H1 (cell line): ENCODE measurements at regions not wholly inside any gene's neighbourhood (a gene's known extent, or its start where the extent isn't known, plus 50 kb on each side); places are given as distances from the start of the nearest gene placed in this dataset.

Experiments used
- CTCF ChIA-PET: fragments of 300-600 bp; sonication (Branson Sonifier 250); formaldehyde crosslinking; loops from one replicate; lab custom pipeline; 2021; ENCODE audit not compliant: partially characterized antibody; lab: Charles Lee
- POLR2A ChIA-PET: fragments of 300-600 bp; sonication (Branson Sonifier 250); formaldehyde crosslinking; loops from one replicate; lab custom pipeline; 2021; ENCODE audit warnings: inconsistent platforms; ENCODE audit not compliant: partially characterized antibody; lab: Charles Lee
- DNase-seq, 2 experiments: peaks; one replicate each; pipeline versions ENCODE4 v3.0.0 to v3.0.0-alpha.2; 2010 to 2022; ENCODE audit warnings: low spot score in 2 of 2, low read depth in 1 of 2, mixed read lengths in 1 of 2
- FAIRE-seq: peaks from 2 replicates; lab custom pipeline; 2011; peaks lifted over from hg19 to GRCh38; lab: Jason Lieb, UNC
- H2AFZ ChIP-seq: 2 replicates; pipeline ENCODE4 v1.8.1; 2012; ENCODE audit warnings: low read length, inconsistent platforms
- H2AK5ac ChIP-seq: 2 replicates; pipeline ENCODE4 v1.6.1; 2013; ENCODE audit warnings: low read depth, low read length
- H2BK120ac ChIP-seq: replicated peaks from 2 replicates; pipeline ENCODE3; 2013; ENCODE audit warnings: low read depth, low read length, inconsistent platforms
- H2BK12ac ChIP-seq: 2 replicates; pipeline ENCODE4 v1.6.1; 2013; ENCODE audit warnings: low read depth, low read length
- H2BK15ac ChIP-seq: 2 replicates; pipeline ENCODE4 v1.6.1; 2013; ENCODE audit warnings: low read length
- H2BK20ac ChIP-seq: 2 replicates; pipeline ENCODE4 v1.6.1; 2013; ENCODE audit warnings: low read length
- H2BK5ac ChIP-seq: 2 replicates; pipeline ENCODE4 v1.6.1; 2013; ENCODE audit warnings: low read depth, low read length
- H3K14ac ChIP-seq: 2 replicates; pipeline ENCODE4 v1.6.1; 2013; ENCODE audit warnings: inconsistent platforms; ENCODE audit not compliant: insufficient read length
- H3K18ac ChIP-seq: 2 replicates; pipeline ENCODE4 v1.6.1; 2013; ENCODE audit warnings: low read length; ENCODE audit errors: extremely low read depth
- H3K23ac ChIP-seq: 2 replicates; pipeline ENCODE4 v1.6.1; 2013; ENCODE audit warnings: inconsistent platforms; ENCODE audit not compliant: insufficient read length
- H3K23me2 ChIP-seq: 2 replicates; pipeline ENCODE4 v1.6.1; 2013; ENCODE audit warnings: low read depth, low read length
- H3K27ac ChIP-seq: 2 replicates; pipeline ENCODE4 v1.6.1; 2011; ENCODE audit warnings: low read depth, low read length, inconsistent platforms
- H3K27me3 ChIP-seq, 4 experiments: replicated peaks in 1 of 4; 1 replicate in 1 of 4; 2 replicates in 3 of 4; pipeline versions ENCODE4 v1.6.1 to v1.8.1; 2011 to 2013; ENCODE audit warnings: low read length in 3 of 4, mild to moderate bottlenecking in 3 of 4, inconsistent platforms in 2 of 4, mixed read lengths in 2 of 4, moderate library complexity in 1 of 4; ENCODE audit not compliant: control insufficient read depth in 3 of 4, insufficient read depth in 3 of 4; ENCODE audit errors: extremely low read depth in 1 of 4
- H3K36me3 ChIP-seq, 4 experiments: 2 replicates each; pipeline versions ENCODE4 v1.6.1 to v1.8.1; 2011 to 2013; ENCODE audit warnings: mild to moderate bottlenecking in 4 of 4, low read length in 3 of 4, moderate library complexity in 2 of 4, control low read depth in 1 of 4, inconsistent platforms in 1 of 4; ENCODE audit not compliant: insufficient read depth in 4 of 4, control insufficient read depth in 2 of 4
- H3K4ac ChIP-seq: replicated peaks from 2 replicates; pipeline ENCODE3; 2013; ENCODE audit warnings: low read length, low read depth, mixed read lengths, inconsistent platforms; ENCODE audit not compliant: insufficient read length
- H3K4me1 ChIP-seq, 4 experiments: replicated peaks in 1 of 4; 1 replicate in 1 of 4; 2 replicates in 3 of 4; pipeline versions ENCODE4 v1.6.1 to v1.8.1; 2011 to 2013; ENCODE audit warnings: low read length in 3 of 4, inconsistent platforms in 2 of 4, mixed read lengths in 1 of 4; ENCODE audit not compliant: insufficient read depth in 4 of 4, control insufficient read depth in 3 of 4
- H3K4me2 ChIP-seq, 2 experiments: 2 replicates each; pipeline versions ENCODE4 v1.6.1 to v1.8.1; 2011 to 2013; ENCODE audit warnings: low read depth in 2 of 2, low read length in 2 of 2, control low read depth in 1 of 2, inconsistent platforms in 1 of 2, mild to moderate bottlenecking in 1 of 2; ENCODE audit not compliant: insufficient read depth in 1 of 2
- H3K4me3 ChIP-seq, 4 experiments: fragments of 200-600, 300-600 bp in 1 of 4; sonication (generic), shearing (Covaris generic), sonication (Bioruptor Twin) in 1 of 4; 2 replicates each; pipeline versions ENCODE4 v1.5.1 to v1.8.1; 2011 to 2016; ENCODE audit warnings: low read length in 4 of 4, low read depth in 3 of 4, control low read depth in 2 of 4, inconsistent platforms in 2 of 4, mild to moderate bottlenecking in 2 of 4, mixed read lengths in 1 of 4, moderate library complexity in 1 of 4; ENCODE audit not compliant: insufficient read depth in 2 of 4; ENCODE audit errors: extremely low read depth in 1 of 4
- H3K56ac ChIP-seq: replicated peaks from 2 replicates; pipeline ENCODE3; 2013; ENCODE audit warnings: low read depth, mild to moderate bottlenecking, mixed read lengths, low read length, inconsistent platforms; ENCODE audit not compliant: insufficient read length
- H3K79me1 ChIP-seq: 2 replicates; pipeline ENCODE4 v1.6.1; 2013; ENCODE audit warnings: low read depth, low read length, control low read depth
- H3K79me2 ChIP-seq, 2 experiments: 2 replicates each; pipeline versions ENCODE4 v1.6.1 to v1.8.1; 2012 to 2013; ENCODE audit warnings: low read length in 2 of 2, mild to moderate bottlenecking in 2 of 2, inconsistent platforms in 1 of 2; ENCODE audit not compliant: insufficient read depth in 2 of 2, control insufficient read depth in 1 of 2
- H3K9ac ChIP-seq, 4 experiments: replicated peaks in 1 of 4; 1 replicate in 1 of 4; 2 replicates in 3 of 4; pipeline versions ENCODE4 v1.6.1 to v1.8.1; 2011 to 2013; ENCODE audit warnings: low read depth in 3 of 4, low read length in 3 of 4, control low read depth in 2 of 4, mild to moderate bottlenecking in 2 of 4, moderate library complexity in 2 of 4, inconsistent platforms in 1 of 4; ENCODE audit errors: extremely low read depth in 1 of 4
- H3K9me3 ChIP-seq, 2 experiments: 2 replicates each; pipeline versions ENCODE4 v1.6.1 to v1.8.1; 2012 to 2013; ENCODE audit warnings: mild to moderate bottlenecking in 2 of 2, moderate library complexity in 2 of 2, control low read depth in 1 of 2, inconsistent platforms in 1 of 2, low read depth in 1 of 2, low read length in 1 of 2, mixed read lengths in 1 of 2; ENCODE audit not compliant: insufficient read depth in 2 of 2
- H4K20me1 ChIP-seq, 2 experiments: replicated peaks in 1 of 2; 2 replicates each; pipeline versions ENCODE3 to v1.8.1; 2011 to 2013; ENCODE audit warnings: inconsistent platforms in 2 of 2, low read length in 2 of 2, mild to moderate bottlenecking in 1 of 2; ENCODE audit not compliant: insufficient read depth in 2 of 2, control insufficient read depth in 1 of 2
- H4K5ac ChIP-seq: 2 replicates; pipeline ENCODE4 v1.6.1; 2013; ENCODE audit warnings: low read length, low read depth, mixed read lengths, inconsistent platforms; ENCODE audit not compliant: insufficient read length
- H4K8ac ChIP-seq: 2 replicates; pipeline ENCODE4 v1.8.0; 2013; ENCODE audit warnings: mild to moderate bottlenecking, moderate library complexity, low read length, inconsistent platforms; ENCODE audit not compliant: insufficient read depth; ENCODE audit errors: extremely low read depth
- H4K91ac ChIP-seq: replicated peaks from 2 replicates; pipeline ENCODE3; 2013; ENCODE audit warnings: low read length, mixed read lengths, inconsistent platforms; ENCODE audit not compliant: insufficient read length
- CTBP2 ChIP-seq: IDR thresholded peaks from 2 replicates; pipeline ENCODE4 v1.7.0; 2011; ENCODE audit warnings: borderline replicate concordance, mild to moderate bottlenecking, moderate library complexity, mixed read lengths, low read length; ENCODE audit not compliant: insufficient read depth, insufficient read length
- WGBS, 2 experiments: shearing (Covaris generic) in 1 of 2; methylation state at CpG; one replicate each; pipeline versions ENCODE4 v1.1.6 to v1.1.7; 2013 to 2015; ENCODE audit warnings: low lambda C conversion rate in 2 of 2, mixed read lengths in 2 of 2, inconsistent platforms in 1 of 2, low coverage in 1 of 2, missing lambda C conversion rate in 1 of 2; ENCODE audit not compliant: insufficient replicate concordance in 2 of 2, insufficient coverage in 1 of 2, insufficient read length in 1 of 2; ENCODE audit errors: extremely low coverage in 1 of 2, missing lambda C conversion rate in 1 of 2; 5-methylcytosine and 5-hydroxymethylcytosine counted together
- TF ChIP-seq, protein P1 (sequence below): IDR thresholded peaks from 2 replicates; pipeline ENCODE4 v1.6.1; 2012; ENCODE audit warnings: low read length, inconsistent platforms

DNA sequence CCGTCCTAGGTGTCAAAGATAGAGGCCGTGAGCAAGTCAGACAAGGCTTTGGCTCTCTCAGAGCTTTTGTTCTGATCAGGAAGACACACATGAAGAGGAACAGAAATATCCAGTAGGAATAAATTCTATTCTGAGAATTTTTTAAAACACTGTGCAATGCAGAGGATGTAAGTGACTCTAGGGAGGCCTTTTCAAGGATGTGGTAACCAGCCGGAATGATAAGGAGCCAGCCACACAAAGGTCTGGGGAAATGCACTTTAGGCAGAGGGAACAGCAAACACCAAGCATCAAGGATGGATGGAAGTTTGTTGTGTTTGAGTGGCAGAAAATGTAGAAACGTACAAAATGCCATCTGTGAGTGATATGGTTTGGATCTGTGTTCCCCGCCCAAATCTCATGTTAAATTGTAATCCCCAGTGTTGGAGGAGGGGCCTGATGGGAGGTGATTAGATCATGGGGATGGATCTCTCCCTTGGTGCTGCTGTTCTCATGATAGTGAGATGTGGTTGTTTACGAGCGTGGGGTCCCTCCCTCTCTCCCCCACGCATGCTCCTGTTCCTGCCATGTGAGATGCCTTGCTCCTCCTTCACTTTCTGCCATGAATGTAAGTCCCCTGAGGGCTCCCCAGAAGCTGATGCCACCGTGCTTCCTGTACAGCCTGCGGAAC, 93.6 kb upstream of the CDYL start:
- Histone ChIP-seq H2BK120ac (no peak overlapping the region), H3K4me3 (no peak overlapping the region), H3K79me1 (no peaks in the 10 kb centered on the region), H4K8ac (no peak overlapping the region), H3K4ac (no peak overlapping the region), H3K18ac (no peak overlapping the region), H3K14ac (no peak overlapping the region), H3K27ac (no peak overlapping the region), H3K23ac (no peak overlapping the region), H2AK5ac (no peak overlapping the region), H3K79me2 (no peaks in the 10 kb centered on the region), H3K4me1 (peaks cover 0 to 2% (median 0%) of the 10 kb centered on the region in 4 experiments; a peak in 1 of 7 replicates), H4K20me1 (no peaks in the 10 kb centered on the region), H3K9ac (no peak overlapping the region), H3K23me2 (no peaks in the 10 kb centered on the region), H3K56ac (no peak overlapping the region), H2BK5ac (no peak overlapping the region), H2AFZ (no peak overlapping the region), H2BK12ac (no peak overlapping the region), H3K4me2 (no peak overlapping the region), H3K27me3 (no peaks in the 10 kb centered on the region), H3K9me3 (no peaks in the 10 kb centered on the region), H4K91ac (no peak overlapping the region), H3K36me3 (no peaks in the 10 kb centered on the region), H4K5ac (no peak overlapping the region), H2BK20ac (no peak overlapping the region), H2BK15ac (no peak overlapping the region)
- FAIRE-seq (no peak), DNase-seq (no peak)
- CTCF ChIA-PET, result interaction anchor here (1.2 kb wide), 1 partner anchor 166 kb away, joined by 4 read pairs; no protein-coding TSS in a partner anchor
- POLR2A ChIA-PET, result interaction anchor here (0.7 to 1.0 kb wide), 2 partner anchors 21 to 247 kb away, joined by 3 read pairs; no protein-coding TSS in a partner anchor
- TF ChIP-seq, protein P1, sequence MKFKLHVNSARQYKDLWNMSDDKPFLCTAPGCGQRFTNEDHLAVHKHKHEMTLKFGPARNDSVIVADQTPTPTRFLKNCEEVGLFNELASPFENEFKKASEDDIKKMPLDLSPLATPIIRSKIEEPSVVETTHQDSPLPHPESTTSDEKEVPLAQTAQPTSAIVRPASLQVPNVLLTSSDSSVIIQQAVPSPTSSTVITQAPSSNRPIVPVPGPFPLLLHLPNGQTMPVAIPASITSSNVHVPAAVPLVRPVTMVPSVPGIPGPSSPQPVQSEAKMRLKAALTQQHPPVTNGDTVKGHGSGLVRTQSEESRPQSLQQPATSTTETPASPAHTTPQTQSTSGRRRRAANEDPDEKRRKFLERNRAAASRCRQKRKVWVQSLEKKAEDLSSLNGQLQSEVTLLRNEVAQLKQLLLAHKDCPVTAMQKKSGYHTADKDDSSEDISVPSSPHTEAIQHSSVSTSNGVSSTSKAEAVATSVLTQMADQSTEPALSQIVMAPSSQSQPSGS, result no peak
- TF ChIP-seq CTBP2, result no peak
- WGBS, 2 experiments, result 90% methylated on average over 10 of the region's 10 CpGs; no CpG with 5 or more reads in 1 of the 2 experiments
